ENCODE measurements at regions not wholly inside any gene's neighbourhood (a gene's known extent, or its start where the extent isn't known, plus 50 kb on each side); places are given as distances from the start of the nearest gene placed in this dataset.
"Not testable (repeated sequence)": the region's sequence is repeated elsewhere in the genome, so short reads cannot be mapped to it uniquely, and the experiment has no call there.

- no peak for DNase-seq
Observed at GRCh38 chr9:2243666-2244555, 228.8 kb downstream of the SMARCA2 start.

DNA sequence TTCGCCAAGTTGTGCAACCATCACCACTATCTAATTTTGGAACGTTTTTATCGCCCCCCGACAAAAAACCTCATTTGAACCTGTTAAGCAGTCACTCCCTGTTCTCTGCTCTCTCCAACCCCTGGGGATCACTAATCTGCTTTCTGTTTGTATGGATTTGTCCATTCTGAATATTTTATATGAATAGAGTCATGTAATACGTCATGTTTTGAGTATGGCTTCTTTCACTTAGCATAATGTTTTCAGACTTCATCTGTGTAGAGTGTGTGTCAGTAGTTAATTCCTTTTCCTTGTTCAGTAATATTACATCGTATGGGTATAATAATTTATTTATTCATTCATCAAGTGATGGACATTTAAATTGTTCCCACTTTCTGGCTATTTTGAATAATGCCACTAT lies 232.2 kb downstream of the SMARCA2 start:
- no peak for DNase-seq

- no peak for DNase-seq
Observed at GRCh38 chr9:2248768-2249265, 233.7 kb downstream of the SMARCA2 start.

GRCh38 chr9:2253636-2254580 lies 238.8 kb downstream of the SMARCA2 start:
- DNase-seq: no peak

- no peak for DNase-seq
Observed at GRCh38 chr9:2255128-2255527, 240.0 kb downstream of the SMARCA2 start.

DNA sequence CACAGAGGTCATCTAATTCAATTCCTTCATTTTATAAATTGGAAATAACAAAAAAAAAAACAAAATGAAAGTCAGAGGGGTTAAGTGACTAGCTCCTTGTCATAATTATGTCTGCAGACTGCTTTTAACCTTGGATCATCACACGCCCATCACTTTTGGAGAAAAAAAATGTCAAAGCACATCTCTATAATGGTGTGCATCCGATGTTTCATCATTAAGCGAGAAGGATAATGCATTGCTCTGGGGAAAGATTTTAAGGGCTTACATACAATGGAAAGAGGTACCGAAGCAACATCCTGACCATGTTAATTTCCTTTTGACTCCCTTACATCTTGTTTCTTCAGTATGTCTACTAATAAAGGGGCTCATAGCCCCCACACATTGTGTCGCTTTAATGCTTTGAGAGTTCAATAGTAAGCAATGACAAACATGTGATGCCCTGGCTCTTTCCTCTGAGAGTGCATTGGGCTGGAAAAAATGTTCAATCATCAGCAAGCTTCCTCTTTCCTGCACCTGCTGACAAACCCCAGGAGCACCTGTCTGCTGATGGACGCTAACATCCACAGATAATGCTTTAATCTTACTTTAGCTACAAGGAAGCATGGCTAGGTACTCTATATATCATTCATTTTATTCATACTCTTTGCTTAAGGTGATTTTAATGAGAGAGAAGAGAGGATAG lies 242.2 kb downstream of the SMARCA2 start:
- no peak for DNase-seq

GRCh38 chr9:2260417-2261306 lies 245.5 kb downstream of the SMARCA2 start:
- DNase-seq: peak; percentile 31

DNA sequence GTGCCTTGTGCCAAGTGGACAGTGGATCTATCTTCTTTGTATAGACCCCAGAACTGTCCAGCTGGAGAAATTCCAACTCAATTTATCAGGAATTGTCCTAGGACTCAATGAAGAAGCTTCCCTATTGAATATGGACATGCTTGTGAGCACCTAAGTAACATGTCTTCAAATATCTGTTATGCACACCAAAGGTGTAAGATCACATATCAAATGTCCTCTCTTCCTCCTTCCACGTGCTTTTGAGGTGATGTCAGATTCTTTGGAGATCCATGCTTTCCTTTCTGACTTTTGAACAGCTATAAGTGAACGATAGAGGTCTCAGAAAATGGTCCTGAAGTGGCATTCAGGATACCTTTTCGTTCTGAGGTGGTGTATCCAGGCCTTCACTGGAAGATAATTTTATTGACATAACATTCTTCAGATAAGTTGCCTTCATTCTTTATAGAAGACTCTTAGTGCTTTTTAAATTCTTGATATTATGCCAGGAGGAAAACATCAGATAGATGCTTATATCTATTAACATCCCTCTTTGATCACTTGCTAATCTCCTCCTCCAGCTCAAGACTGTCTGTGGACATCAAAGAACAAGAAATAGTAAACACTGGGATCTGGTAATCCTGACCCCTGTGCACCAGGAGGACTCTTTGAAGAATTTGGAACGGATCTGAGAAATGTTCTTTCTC lies 246.4 kb downstream of the SMARCA2 start:
- DNase-seq: no peak

GRCh38 chr9:2262386-2263071 lies 247.4 kb downstream of the SMARCA2 start:
- DNase-seq: no peak

GRCh38 chr9:2263111-2263510 lies 248.0 kb downstream of the SMARCA2 start:
- no peak for DNase-seq

DNA sequence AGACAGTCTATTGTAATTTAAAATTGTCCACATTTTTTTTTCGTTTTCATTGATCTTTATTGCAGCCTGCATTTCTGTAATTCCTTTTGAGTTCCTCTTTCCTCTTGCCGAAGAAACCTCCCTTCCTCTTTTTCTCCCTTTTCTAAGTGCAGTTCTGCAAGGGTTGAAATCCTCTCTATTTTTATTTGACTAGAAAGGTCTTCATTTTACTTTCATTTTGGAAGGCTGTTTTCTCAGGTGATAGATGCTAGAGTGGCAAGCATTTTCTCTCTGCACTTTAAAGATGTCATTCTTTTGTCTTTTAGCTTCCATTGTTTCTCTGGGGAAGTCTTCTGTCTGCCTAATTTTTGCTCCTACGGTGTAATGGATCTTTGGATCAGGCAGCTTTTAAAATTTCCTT lies 248.5 kb downstream of the SMARCA2 start:
- no peak for DNase-seq

GRCh38 chr9:2264081-2264480 lies 248.9 kb downstream of the SMARCA2 start:
- no peak for DNase-seq

DNA sequence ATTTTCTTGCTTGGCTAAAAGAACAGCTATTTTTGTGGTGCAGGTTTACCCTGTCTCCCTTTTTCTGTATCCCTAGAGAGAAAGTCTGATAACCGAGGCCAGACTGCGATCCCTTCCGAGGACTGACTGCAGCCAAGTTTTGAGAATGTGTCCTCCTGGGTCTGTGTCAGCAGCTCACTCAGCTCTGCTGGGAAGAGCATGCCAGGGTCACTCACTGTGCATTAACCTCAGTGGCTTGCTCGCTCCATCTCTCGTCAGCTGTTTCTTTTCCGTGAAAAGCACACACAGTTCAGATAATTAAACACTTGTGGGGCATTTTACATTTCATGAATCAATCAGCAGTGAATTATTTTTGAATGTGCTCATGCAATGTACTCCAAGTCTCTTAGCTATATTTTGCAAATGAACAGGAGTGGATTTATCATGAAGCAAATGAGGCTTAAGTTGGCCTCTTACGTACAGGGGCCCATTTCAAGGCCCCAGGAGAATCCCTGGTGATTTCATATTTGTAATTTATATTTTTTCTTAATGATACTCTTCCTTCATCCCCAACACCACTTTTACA lies 252.1 kb downstream of the SMARCA2 start:
- DNase-seq: no peak

DNA sequence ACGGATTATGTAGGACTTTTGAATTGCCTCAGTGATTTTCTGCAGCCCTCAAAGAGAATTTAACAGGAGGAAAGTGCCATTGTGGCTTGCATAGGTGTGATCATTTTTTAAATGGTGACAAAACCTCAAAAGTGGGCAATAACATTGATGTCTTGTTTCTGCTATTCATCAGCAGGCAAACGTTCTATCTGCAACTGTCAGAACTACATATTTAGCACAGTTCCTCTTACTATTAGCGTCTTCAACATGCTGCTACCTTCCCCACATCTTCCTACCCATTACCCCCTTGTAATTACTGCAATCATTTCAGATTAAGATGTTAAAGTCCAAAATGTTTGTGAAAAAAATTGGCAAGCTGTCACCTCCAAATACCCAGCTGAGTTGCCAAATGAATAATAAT lies 254.6 kb downstream of the SMARCA2 start:
- DNase-seq: no peak

DNA sequence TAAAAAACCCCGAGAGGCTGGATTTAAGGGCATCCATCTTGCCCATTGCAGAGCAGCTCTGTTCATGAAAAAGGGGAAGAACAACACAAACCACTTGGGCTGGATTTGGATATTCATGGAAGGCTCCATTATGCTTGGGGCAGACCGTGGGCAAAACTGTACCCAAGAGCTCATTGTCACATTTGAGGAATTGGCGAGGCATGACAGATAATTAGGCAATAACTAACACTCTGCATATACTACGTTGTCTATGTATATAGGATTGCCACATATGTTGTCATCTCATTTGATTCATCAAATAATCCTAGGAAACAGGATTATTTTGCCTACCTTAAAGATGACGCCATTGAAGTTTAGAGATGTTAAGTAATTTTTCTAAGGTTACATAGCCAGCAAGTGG lies 255.4 kb downstream of the SMARCA2 start:
- no peak for DNase-seq

GRCh38 chr9:2271426-2271825 lies 256.3 kb downstream of the SMARCA2 start:
- no peak for DNase-seq

DNA sequence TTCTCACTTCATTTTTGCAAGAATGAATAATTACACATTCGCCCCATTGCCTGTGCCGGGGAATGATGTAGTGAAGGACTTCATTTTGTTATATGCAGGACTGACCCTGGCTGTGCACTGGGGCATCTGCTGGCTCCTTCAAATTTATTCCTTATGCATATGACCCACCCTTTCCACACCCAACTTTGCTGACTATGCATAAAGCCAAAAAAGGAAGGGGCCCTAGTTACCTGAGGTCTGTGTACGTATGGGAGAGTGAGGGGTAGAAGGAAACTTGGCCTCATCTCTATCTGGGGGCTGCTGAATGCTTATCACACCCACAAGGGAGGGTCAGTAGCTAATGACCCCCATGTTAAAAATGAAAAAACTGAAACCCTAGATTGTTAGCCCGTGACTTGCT lies 259.6 kb downstream of the SMARCA2 start:
- no peak for DNase-seq

DNA sequence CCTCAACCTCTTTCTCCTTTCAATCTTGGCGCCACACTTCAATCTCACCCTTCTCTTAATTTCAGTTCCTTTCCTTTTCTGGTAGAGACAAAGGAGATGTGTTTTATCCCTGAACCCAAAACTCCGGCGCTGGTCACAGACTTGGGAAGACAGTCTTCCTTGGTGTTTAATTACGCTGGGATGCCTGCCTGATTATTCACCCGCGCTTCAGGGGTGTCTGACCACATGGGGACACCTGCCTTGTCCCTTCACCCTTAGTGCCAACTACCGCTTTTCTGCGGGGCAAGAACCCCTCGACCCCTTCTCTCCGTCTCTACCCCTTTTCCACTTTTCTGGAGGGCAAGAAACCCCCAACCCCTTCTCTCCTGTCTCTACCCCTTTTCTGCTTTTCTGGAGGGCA lies 261.1 kb downstream of the SMARCA2 start:
- no peak for DNase-seq

GRCh38 chr9:2277133-2277532 lies 262.0 kb downstream of the SMARCA2 start:
- not testable (repeated sequence) for DNase-seq

- not testable (repeated sequence) for DNase-seq
Observed at GRCh38 chr9:2277644-2278043, 262.5 kb downstream of the SMARCA2 start.
